Fibroblast of lung (primary cell): ENCODE measurements at regions not wholly inside any gene's neighbourhood (a gene's known extent, or its start where the extent isn't known, plus 50 kb on each side); places are given as distances from the start of the nearest gene placed in this dataset.

ENCODE experiments used
- EZH2 ChIP-seq: IDR thresholded peaks from 2 replicates; pipeline ENCODE4 v1.5.1; 2012; ENCODE audit warnings: low read length, control low read depth, mild to moderate bottlenecking; ENCODE audit errors: missing control alignments
- TF ChIP-seq, protein P1 (sequence below), 2 donors: IDR thresholded peaks in 1 of 2; conservative IDR thresholded peaks in 1 of 2; 1 replicate in 1 of 2; 2 replicates in 1 of 2; pipeline ENCODE4 v1.5.1; 2011 to 2012; ENCODE audit warnings: low read length in 2 of 2, control low read depth in 1 of 2, inconsistent platforms in 1 of 2, low read depth in 1 of 2, mild to moderate bottlenecking in 1 of 2

DNA sequence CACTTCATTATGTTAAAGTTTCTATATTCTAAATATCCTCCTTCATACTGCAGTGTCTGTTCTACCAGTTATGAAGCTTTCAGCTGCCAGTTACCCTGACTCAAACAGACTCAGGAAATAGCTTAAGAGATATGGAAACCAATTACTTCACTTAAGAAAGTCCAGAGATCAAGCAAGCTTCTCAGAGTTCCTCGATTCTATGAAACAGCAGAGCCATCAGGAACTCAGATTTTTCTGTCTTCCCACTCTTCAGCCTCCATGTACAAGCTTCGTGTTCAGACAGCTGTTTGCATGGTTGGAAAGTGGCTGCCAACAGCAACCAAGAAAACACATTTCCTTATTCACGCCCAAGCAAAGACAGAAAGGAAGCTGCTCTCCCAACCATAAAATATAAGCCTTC lies 216.1 kb downstream of the ACTL7B start:
- TF ChIP-seq, protein P1, sequence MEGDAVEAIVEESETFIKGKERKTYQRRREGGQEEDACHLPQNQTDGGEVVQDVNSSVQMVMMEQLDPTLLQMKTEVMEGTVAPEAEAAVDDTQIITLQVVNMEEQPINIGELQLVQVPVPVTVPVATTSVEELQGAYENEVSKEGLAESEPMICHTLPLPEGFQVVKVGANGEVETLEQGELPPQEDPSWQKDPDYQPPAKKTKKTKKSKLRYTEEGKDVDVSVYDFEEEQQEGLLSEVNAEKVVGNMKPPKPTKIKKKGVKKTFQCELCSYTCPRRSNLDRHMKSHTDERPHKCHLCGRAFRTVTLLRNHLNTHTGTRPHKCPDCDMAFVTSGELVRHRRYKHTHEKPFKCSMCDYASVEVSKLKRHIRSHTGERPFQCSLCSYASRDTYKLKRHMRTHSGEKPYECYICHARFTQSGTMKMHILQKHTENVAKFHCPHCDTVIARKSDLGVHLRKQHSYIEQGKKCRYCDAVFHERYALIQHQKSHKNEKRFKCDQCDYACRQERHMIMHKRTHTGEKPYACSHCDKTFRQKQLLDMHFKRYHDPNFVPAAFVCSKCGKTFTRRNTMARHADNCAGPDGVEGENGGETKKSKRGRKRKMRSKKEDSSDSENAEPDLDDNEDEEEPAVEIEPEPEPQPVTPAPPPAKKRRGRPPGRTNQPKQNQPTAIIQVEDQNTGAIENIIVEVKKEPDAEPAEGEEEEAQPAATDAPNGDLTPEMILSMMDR (conservative IDR thresholded peaks at IDR 0.05 in 1 of 2, IDR thresholded peaks at IDR 0.05 in 1 of 2; ENCODE audit: low read depth in 1 of 2, low read length in 2 of 2): no peak
- TF ChIP-seq EZH2: no peak
